ENCODE measurements at regions not wholly inside any gene's neighbourhood (a gene's known extent, or its start where the extent isn't known, plus 50 kb on each side); places are given as distances from the start of the nearest gene placed in this dataset.

DNA sequence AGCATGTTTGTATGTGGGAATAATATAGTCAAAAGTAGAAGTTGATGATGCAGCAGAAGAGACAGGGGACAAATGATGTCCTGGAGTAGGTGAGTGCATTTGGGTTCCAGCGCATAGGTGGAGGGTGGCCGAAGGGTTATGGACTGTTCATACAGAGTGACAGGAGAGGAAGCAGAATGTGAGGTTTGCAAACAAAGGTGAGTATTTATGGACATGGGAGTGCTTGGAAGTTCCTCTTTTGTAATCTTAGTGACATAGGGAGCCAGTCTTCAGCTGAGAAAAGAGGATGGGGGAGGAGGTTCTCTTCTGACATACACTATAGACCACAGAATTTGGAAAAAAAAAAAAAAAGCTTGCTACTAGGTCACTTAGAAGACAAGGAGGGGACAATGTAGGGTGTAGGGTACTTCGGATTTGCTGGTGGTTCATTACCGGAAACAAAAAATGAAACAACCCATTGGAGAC lies 331.6 kb downstream of the DLEU7 start:
- TF ChIP-seq, protein P1, sequence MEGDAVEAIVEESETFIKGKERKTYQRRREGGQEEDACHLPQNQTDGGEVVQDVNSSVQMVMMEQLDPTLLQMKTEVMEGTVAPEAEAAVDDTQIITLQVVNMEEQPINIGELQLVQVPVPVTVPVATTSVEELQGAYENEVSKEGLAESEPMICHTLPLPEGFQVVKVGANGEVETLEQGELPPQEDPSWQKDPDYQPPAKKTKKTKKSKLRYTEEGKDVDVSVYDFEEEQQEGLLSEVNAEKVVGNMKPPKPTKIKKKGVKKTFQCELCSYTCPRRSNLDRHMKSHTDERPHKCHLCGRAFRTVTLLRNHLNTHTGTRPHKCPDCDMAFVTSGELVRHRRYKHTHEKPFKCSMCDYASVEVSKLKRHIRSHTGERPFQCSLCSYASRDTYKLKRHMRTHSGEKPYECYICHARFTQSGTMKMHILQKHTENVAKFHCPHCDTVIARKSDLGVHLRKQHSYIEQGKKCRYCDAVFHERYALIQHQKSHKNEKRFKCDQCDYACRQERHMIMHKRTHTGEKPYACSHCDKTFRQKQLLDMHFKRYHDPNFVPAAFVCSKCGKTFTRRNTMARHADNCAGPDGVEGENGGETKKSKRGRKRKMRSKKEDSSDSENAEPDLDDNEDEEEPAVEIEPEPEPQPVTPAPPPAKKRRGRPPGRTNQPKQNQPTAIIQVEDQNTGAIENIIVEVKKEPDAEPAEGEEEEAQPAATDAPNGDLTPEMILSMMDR (IDR thresholded peaks at IDR 0.05): no peak
- TF ChIP-seq POLR2A (IDR thresholded peaks at IDR 0.05): no peak
